Chondrocyte (in vitro differentiated cells): ENCODE measurements at regions not wholly inside any gene's neighbourhood (a gene's known extent, or its start where the extent isn't known, plus 50 kb on each side); places are given as distances from the start of the nearest gene placed in this dataset.

Experiments
- DNase-seq: peaks from one replicate; pipeline ENCODE4 v3.0.0; 2021; ENCODE audit warnings: mixed read lengths, low spot score
- H3K27ac Mint-ChIP-seq: one replicate; pipeline ENCODE4 v1.8.0; 2021; ENCODE audit warnings: mild to moderate bottlenecking, moderate library complexity, mixed read lengths; ENCODE audit not compliant: unreplicated experiment
- H3K27me3 Mint-ChIP-seq: 2 replicates; pipeline ENCODE4 v1.8.0; 2021; ENCODE audit warnings: low read depth, mixed read lengths
- H3K36me3 Mint-ChIP-seq: 2 replicates; pipeline ENCODE4 v1.8.0; 2021; ENCODE audit warnings: low read depth, mixed read lengths
- H3K4me1 Mint-ChIP-seq: 2 replicates; pipeline ENCODE4 v1.8.0; 2021; ENCODE audit warnings: low read depth, mild to moderate bottlenecking, mixed read lengths
- H3K4me3 Mint-ChIP-seq: one replicate; pipeline ENCODE4 v1.8.0; 2021; ENCODE audit warnings: mild to moderate bottlenecking, moderate library complexity, mixed read lengths; ENCODE audit not compliant: unreplicated experiment
- H3K9me3 Mint-ChIP-seq: 2 replicates; pipeline ENCODE4 v1.8.0; 2021; ENCODE audit warnings: low read depth, mixed read lengths
- CTCF ChIP-seq: fragments of 200-600 bp; sonication (generic); IDR thresholded peaks from 2 replicates; pipeline ENCODE4 v1.5.0; 2021; ENCODE audit warnings: antibody characterized with exemption, mild to moderate bottlenecking, moderate library complexity

GRCh38 chr9:73539881-73540390, 388.3 kb downstream of the ANXA1 start:
- DNase-seq: no peak
- H3K9me3 Mint-ChIP-seq: no peaks in the 10 kb centered on the region
- H3K27ac Mint-ChIP-seq: no peak overlapping the region
- H3K36me3 Mint-ChIP-seq: no peaks in the 10 kb centered on the region
- no peak overlapping the region for H3K4me3 Mint-ChIP-seq
- no peak for TF ChIP-seq CTCF
- peaks cover 3% of the 10 kb centered on the region for H3K27me3 Mint-ChIP-seq
- H3K4me1 Mint-ChIP-seq: no peaks in the 10 kb centered on the region

- Mint-ChIP-seq H3K36me3 (no peaks in the 10 kb centered on the region), H3K27ac (no peak overlapping the region), H3K4me3 (no peak overlapping the region), H3K27me3 (peaks cover 4% of the 10 kb centered on the region), H3K9me3 (no peaks in the 10 kb centered on the region), H3K4me1 (no peaks in the 10 kb centered on the region)
- no peak for TF ChIP-seq CTCF
- no peak for DNase-seq
These were observed 390.3 kb downstream of the ANXA1 start for GRCh38 chr9:73541923-73542322.

GRCh38 chr9:73543727-73544126, 392.1 kb downstream of the ANXA1 start:
- H3K27me3 Mint-ChIP-seq: peaks cover 7% of the 10 kb centered on the region
- H3K4me1 Mint-ChIP-seq: no peaks in the 10 kb centered on the region
- H3K9me3 Mint-ChIP-seq: no peaks in the 10 kb centered on the region
- no peak for TF ChIP-seq CTCF
- H3K4me3 Mint-ChIP-seq: no peak overlapping the region
- no peak for DNase-seq
- no peak overlapping the region for H3K27ac Mint-ChIP-seq
- no peaks in the 10 kb centered on the region for H3K36me3 Mint-ChIP-seq

- Mint-ChIP-seq H3K36me3 (no peaks in the 10 kb centered on the region), H3K27me3 (peaks cover 9% of the 10 kb centered on the region), H3K4me3 (no peak overlapping the region), H3K9me3 (no peaks in the 10 kb centered on the region), H3K4me1 (no peaks in the 10 kb centered on the region), H3K27ac (no peak overlapping the region)
- no peak for DNase-seq
- TF ChIP-seq CTCF: no peak
These were observed 396.5 kb downstream of the ANXA1 start for GRCh38 chr9:73548201-73548600.

- Mint-ChIP-seq H3K36me3 (no peaks in the 10 kb centered on the region), H3K4me3 (no peak overlapping the region), H3K9me3 (no peaks in the 10 kb centered on the region), H3K27me3 (peaks cover 11% of the 10 kb centered on the region), H3K4me1 (no peaks in the 10 kb centered on the region), H3K27ac (no peak overlapping the region)
- TF ChIP-seq CTCF: no peak
- DNase-seq: no peak
These were observed 398.3 kb downstream of the ANXA1 start for GRCh38 chr9:73549991-73550390.
